Fibroblast of villous mesenchyme (primary cell): ENCODE measurements at regions not wholly inside any gene's neighbourhood (a gene's known extent, or its start where the extent isn't known, plus 50 kb on each side); places are given as distances from the start of the nearest gene placed in this dataset.

Source experiments
- DNase-seq: peaks from one replicate; pipeline ENCODE4 v3.0.0-alpha.2; 2010; ENCODE audit warnings: low read depth
- H3K4me3 ChIP-seq: 2 replicates; pipeline ENCODE4 v1.5.1; 2011; ENCODE audit warnings: low read depth, mild to moderate bottlenecking, low read length
- TF ChIP-seq, protein P1 (sequence below): IDR thresholded peaks from 2 replicates; pipeline ENCODE4 v1.5.1; 2012; ENCODE audit warnings: low read depth, mild to moderate bottlenecking, low read length; ENCODE audit not compliant: insufficient read depth

DNA sequence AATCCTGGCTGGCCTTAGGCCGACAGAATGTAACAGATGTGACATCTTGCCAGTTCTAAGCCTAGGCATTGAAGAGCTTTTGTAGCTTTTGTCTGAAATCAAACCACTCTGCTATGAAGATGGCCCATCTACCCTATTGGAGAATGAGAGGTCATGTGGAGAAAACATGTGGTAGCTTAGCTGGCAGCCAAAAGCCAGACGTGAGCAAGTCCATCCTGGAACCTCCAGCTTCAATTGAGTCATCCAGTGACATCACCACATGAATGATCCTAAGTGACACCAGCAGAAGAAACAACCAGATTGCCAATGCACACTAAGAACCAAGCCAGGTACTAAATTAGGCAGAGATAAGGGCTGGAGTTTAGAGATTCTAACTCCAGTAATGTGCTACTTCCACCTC is 154.8 kb upstream of the ZFP42 start:
- TF ChIP-seq, protein P1, sequence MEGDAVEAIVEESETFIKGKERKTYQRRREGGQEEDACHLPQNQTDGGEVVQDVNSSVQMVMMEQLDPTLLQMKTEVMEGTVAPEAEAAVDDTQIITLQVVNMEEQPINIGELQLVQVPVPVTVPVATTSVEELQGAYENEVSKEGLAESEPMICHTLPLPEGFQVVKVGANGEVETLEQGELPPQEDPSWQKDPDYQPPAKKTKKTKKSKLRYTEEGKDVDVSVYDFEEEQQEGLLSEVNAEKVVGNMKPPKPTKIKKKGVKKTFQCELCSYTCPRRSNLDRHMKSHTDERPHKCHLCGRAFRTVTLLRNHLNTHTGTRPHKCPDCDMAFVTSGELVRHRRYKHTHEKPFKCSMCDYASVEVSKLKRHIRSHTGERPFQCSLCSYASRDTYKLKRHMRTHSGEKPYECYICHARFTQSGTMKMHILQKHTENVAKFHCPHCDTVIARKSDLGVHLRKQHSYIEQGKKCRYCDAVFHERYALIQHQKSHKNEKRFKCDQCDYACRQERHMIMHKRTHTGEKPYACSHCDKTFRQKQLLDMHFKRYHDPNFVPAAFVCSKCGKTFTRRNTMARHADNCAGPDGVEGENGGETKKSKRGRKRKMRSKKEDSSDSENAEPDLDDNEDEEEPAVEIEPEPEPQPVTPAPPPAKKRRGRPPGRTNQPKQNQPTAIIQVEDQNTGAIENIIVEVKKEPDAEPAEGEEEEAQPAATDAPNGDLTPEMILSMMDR, result no peak
- no peak overlapping the region for H3K4me3 ChIP-seq
- DNase-seq, result no peak

DNA sequence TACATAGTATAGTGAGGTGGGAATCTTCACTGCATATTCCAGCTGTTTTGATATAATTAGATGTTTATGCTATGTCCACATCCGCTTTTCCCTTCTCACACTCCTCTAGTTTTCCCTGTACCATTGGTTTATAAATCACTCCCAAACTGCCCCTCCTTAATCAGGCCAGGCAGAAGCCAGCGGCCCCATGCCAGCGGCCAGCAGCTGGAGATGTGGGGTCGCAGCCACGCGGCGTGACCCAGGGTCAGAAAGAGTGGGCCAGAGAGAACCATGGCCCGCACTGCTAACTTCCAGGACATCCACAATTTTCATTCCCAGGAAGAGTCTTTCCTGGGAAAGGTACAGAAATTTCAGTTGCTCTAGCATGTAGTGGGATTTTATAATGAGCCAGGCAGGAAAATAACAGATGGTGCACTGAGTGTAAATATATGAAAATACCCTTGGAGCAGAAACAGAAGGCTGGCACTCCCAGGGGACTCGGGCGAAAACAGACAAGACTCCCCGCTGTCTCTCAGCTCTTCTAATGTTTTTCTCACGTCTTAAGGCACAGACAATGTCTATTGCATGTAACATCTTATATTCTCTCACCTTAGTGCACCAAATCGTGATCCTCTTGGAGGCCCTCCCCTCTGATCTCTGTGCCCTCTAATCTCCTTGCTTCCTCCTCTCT is 145.9 kb upstream of the ZFP42 start:
- TF ChIP-seq, protein P1, result no peak
- no peak for DNase-seq
- no peak overlapping the region for H3K4me3 ChIP-seq

- TF ChIP-seq, protein P1, result no peak
- no peak overlapping the region for H3K4me3 ChIP-seq
- DNase-seq, result no peak
Measured at GRCh38 chr4:187865914-187866313, 129.7 kb upstream of the ZFP42 start.

DNA sequence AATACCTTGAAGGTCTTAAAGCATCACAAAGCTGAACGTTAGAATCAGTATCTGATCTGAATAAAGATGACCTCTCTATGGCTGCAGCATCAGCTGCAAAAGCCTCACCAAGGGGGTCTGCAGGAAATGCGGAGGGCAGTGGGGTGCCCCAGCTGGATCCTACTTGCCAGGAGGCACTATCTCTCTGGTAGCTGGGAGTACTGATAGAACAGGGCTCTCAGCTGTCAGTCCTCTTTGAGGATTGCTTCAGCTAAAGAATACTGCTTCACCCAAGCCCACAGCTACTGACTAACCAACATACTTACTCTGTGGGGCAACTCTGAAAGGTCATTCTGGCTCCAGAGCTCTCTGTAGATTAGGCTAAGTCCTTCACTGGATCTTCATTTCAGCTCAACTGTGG is 112.5 kb upstream of the ZFP42 start:
- TF ChIP-seq, protein P1, result no peak
- DNase-seq, result no peak
- H3K4me3 ChIP-seq, result no peak overlapping the region

- TF ChIP-seq, protein P1, result no peak
- no peak overlapping the region for H3K4me3 ChIP-seq
- DNase-seq, result no peak
Measured at GRCh38 chr4:187883836-187884475, 111.6 kb upstream of the ZFP42 start.

DNA sequence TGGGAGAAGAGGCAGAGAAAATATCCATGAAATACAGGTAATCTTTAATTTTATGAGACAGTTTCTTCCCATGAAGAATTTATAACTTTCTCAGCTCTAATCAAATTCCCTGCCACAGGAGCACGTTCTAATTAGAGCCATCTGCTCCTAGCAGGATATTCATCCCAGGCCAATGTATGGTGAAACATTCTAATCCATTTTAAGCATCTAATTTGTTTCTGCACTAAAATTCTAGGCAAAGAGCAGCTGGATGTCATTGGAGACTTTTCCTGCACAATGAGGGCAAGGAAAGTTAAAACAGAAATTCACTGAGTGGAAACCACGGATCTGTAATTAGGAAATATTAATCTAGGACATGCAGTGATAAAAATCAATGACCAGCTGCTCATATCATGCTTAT is 107.7 kb upstream of the ZFP42 start:
- DNase-seq, result no peak
- no peak overlapping the region for H3K4me3 ChIP-seq
- TF ChIP-seq, protein P1, result no peak
